ENCODE measurements at regions not wholly inside any gene's neighbourhood (a gene's known extent, or its start where the extent isn't known, plus 50 kb on each side); places are given as distances from the start of the nearest gene placed in this dataset.

DNA sequence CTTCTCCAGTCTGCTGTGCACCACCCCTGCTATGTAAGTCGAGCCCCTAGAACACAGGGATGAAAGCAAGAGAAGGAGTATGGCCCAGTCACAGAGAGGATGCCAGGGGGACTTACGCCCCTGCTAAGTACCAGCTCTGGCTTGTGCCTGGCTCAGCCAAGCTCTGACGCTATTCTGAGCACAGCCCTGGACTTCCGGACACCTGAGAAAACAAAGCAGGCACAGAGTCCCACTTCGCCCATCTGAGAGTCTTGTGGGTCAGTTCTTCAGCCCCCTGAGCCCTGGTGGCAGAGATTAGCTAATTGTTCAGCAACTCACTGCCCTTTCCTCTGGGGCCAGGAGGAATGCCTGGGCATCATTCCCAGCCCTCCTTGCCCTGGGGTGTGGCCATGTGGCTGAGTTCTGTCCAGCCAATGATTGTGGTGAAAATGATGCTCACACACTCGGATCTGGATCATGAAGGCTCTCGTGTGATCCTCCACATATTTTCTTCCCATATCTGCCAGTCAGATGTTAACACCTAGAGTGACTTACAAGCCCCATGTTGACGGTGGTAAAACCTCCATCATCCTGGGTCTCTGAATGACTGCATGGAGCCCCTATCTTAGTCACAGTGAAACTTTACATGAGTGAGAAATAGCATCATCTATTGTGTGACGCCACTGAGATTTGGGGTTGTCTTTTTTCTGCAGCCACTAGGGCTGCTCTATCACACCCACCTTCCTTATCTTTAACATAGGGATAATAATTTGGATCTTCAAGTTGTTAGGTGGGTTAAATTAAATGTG is 105.7 kb downstream of the TPRA1 start:
- H3K4me3 ChIP-seq (ENCODE audit: low read depth, low read length), result no peak overlapping the region
- DNase-seq (ENCODE audit: low read depth), result no peak
- TF ChIP-seq, protein P1, sequence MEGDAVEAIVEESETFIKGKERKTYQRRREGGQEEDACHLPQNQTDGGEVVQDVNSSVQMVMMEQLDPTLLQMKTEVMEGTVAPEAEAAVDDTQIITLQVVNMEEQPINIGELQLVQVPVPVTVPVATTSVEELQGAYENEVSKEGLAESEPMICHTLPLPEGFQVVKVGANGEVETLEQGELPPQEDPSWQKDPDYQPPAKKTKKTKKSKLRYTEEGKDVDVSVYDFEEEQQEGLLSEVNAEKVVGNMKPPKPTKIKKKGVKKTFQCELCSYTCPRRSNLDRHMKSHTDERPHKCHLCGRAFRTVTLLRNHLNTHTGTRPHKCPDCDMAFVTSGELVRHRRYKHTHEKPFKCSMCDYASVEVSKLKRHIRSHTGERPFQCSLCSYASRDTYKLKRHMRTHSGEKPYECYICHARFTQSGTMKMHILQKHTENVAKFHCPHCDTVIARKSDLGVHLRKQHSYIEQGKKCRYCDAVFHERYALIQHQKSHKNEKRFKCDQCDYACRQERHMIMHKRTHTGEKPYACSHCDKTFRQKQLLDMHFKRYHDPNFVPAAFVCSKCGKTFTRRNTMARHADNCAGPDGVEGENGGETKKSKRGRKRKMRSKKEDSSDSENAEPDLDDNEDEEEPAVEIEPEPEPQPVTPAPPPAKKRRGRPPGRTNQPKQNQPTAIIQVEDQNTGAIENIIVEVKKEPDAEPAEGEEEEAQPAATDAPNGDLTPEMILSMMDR (IDR thresholded peaks at IDR 0.05; ENCODE audit: low read depth, low read length, missing control alignments), result no peak

DNA sequence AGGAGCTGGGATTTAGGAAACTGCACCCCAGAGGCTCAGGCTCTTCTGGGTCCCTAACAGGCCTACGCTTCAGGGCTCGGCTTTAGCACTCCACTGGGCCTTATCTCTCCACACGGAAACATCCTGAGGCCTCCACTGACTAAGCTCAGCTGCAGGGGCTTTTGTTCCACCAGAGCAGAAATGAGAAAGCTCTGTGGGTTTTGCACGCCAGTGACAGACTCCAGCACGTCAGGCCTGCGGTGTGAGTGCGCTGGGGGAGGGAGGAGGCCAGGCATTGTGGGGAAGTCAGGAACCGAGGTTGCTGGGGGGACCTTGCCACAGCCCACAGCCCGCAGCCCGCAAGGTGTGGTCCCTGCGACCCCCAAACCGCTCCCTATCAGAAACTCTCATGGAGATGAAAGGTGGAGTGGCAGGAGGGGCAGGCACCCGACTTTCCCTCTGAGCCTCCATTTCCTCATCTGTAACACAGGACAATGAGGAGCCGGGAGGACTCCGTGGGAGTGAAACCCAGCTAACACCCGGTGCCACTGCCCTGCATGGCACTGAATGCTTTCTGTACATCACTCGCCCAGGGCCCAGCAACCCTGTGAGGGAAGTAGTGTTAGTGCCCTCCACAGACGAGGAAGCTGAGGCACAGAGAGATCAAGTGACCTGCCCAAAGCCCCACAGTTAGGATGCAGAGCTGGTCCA is 106.5 kb downstream of the TPRA1 start:
- TF ChIP-seq, protein P1 (IDR thresholded peaks at IDR 0.05; ENCODE audit: low read depth, low read length, missing control alignments), result no peak
- no peak for DNase-seq (ENCODE audit: low read depth)
- no peak overlapping the region for H3K4me3 ChIP-seq (ENCODE audit: low read depth, low read length)

DNA sequence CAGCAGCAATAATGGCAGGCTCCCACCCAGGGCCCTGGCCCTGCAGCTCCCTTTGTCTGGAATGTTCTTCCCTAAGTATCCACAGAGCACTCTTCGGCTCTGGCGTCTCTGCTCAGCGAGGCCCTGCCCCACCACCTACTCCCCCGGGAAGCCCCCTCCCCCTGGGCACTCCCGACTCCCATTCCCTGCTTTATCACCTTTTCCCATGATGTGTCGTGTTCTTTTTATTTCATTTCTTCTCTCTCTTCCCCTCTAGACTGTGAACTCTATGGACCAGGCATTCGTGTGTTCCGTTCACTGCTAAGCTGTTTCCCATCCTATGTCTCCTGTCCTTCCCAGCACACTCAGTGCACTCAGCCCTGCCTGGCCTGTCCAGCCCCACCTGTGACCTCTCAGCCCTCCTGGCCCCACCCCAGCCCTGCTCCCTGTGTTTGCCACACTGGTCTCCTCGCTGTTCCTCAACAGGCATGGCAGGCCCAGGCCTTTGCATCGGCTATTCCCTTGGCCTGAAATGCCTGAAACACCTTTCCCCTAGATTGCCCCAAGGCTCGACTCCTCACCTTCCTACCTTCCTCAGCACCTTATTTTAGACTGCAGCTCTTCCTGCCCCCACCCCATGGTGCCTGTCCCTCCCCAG is 107.4 kb downstream of the TPRA1 start:
- TF ChIP-seq, protein P1 (IDR thresholded peaks at IDR 0.05; ENCODE audit: low read depth, low read length, missing control alignments), result no peak
- no peak for DNase-seq (ENCODE audit: low read depth)
- H3K4me3 ChIP-seq (ENCODE audit: low read depth, low read length), result no peak overlapping the region

DNA sequence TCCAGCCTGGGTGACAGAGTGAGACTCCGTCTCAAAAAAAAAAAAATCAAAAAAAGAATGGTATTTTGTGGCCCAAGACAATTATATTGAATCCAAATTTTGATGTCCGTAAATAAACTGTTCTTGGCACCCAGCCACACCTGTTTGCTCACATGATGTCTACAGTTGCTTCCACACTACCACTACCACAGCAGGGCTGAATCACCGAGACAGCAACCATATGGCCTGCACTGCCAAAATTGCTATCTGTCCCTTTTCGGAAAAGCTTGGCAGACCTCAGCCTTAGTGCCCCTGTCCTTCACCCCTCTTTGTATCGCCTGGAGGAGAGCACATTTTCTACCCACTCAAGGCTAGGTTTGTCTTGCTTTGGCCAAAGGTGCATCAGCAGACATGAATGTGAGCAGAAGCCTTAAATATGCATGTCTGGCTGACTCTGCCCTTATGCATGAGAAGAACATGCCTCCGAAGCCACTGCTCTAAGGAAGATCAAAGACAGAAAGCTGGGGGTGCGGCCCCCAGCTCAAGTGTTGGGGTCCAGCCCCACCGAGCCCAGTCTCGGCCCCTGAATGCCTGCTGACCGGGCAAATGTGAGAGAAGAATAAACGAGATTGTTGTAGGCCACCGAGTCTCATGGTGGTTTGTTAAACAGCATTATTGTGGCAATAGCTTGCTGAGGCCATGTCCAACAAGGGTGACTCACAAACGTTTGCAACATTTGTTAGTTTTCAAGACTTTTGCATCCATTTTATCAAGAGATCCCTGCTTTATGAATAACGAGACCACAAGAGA is 108.1 kb downstream of the TPRA1 start:
- TF ChIP-seq, protein P1 (IDR thresholded peaks at IDR 0.05; ENCODE audit: low read depth, low read length, missing control alignments), result no peak
- no peak for DNase-seq (ENCODE audit: low read depth)
- no peak overlapping the region for H3K4me3 ChIP-seq (ENCODE audit: low read depth, low read length)

- H3K4me3 ChIP-seq (ENCODE audit: low read depth, low read length), result no peak overlapping the region
- TF ChIP-seq, protein P1 (IDR thresholded peaks at IDR 0.05; ENCODE audit: low read depth, low read length, missing control alignments), result no peak
- no peak for DNase-seq (ENCODE audit: low read depth)
Measured at GRCh38 chr3:127480196-127480954, 110.2 kb downstream of the TPRA1 start.

- TF ChIP-seq, protein P1 (IDR thresholded peaks at IDR 0.05; ENCODE audit: low read depth, low read length, missing control alignments), result no peak
- H3K4me3 ChIP-seq (ENCODE audit: low read depth, low read length), result no peak overlapping the region
- DNase-seq (ENCODE audit: low read depth), result no peak
Measured at GRCh38 chr3:127479449-127479848, 111.1 kb downstream of the TPRA1 start.

Data from GM12864 (cell line).